ENCODE measurements at regions not wholly inside any gene's neighbourhood (a gene's known extent, or its start where the extent isn't known, plus 50 kb on each side); places are given as distances from the start of the nearest gene placed in this dataset.

DNA sequence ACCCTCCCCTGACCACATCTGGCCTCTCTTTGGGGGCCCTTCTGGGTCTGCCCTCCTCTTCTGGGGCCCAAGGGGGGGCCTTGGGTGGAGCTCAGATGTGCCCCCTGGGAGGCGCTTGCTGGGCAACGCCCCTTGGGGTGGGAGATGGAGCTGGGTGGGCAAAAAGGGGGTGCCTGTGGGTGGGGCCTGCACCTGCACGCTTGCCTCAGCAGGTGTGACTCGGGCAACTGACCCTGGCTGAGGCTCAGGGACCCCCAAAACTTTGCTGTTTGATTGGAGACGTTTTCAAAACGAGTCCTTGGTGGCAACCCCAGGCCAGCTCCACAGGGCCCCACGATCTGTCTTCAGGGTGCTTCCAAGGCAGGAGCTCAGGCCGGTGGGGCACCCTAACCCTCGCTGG lies 105.3 kb downstream of the SIK1 start:
- no peak overlapping the region for H3K4me3 Mint-ChIP-seq
- H3F3A ChIP-seq (replicated peaks; ENCODE audit: low read depth) = no peaks in the 10 kb centered on the region
- no peaks in the 10 kb centered on the region for H3K79me2 ChIP-seq (replicated peaks; ENCODE audit: insufficient read depth)
- peaks cover 21% of the 10 kb centered on the region for H3K9me3 Mint-ChIP-seq
- DNase-seq (ENCODE audit: low spot score) = no peak
- no peaks in the 10 kb centered on the region for H3K36me3 ChIP-seq (ENCODE audit: insufficient read depth)
- no peaks in the 10 kb centered on the region for H3K27me3 ChIP-seq (ENCODE audit: insufficient read depth)
- no peak overlapping the region for H3K4me3 ChIP-seq
- H3K9me2 ChIP-seq (ENCODE audit: insufficient read depth) = no peaks in the 10 kb centered on the region
- no peaks in the 10 kb centered on the region for H4K20me1 ChIP-seq (replicated peaks; ENCODE audit: insufficient read depth)
- H3K4me2 ChIP-seq = no peak overlapping the region
- H3K36me3 Mint-ChIP-seq (ENCODE audit: low read depth) = peaks cover 16% of the 10 kb centered on the region; the same call in 2 of the 3 replicates
- H3K27ac Mint-ChIP-seq = no peak overlapping the region
- peaks cover 3% of the 10 kb centered on the region; the same call in 1 of the 3 replicates for H3K4me1 Mint-ChIP-seq
- H3K4me1 ChIP-seq (ENCODE audit: insufficient read depth) = no peaks in the 10 kb centered on the region
- TF ChIP-seq CREB1 (CRISPR knock-in tag; IDR thresholded peaks at IDR 0.05; ENCODE audit: low read depth) (no peak), ZNF331 (CRISPR knock-in tag; IDR thresholded peaks at IDR 0.05; ENCODE audit: low read depth) (no peak), EZH2 (IDR thresholded peaks at IDR 0.05; ENCODE audit: low read depth, unreplicated experiment) (no peak), POLR2AphosphoS5 (IDR thresholded peaks at IDR 0.05; ENCODE audit: low read depth) (no peak), STAT1 (IDR thresholded peaks at IDR 0.05; ENCODE audit: unreplicated experiment) (no peak), JUNB (IDR thresholded peaks at IDR 0.05; ENCODE audit: unreplicated experiment) (no peak), EZH2phosphoT487 (IDR thresholded peaks at IDR 0.05; ENCODE audit: unreplicated experiment) (no peak), ZNF114 (CRISPR knock-in tag; IDR thresholded peaks at IDR 0.05) (no peak), NANOG (IDR thresholded peaks at IDR 0.05; ENCODE audit: borderline replicate concordance) (no peak)
- TF ChIP-seq, protein P1, sequence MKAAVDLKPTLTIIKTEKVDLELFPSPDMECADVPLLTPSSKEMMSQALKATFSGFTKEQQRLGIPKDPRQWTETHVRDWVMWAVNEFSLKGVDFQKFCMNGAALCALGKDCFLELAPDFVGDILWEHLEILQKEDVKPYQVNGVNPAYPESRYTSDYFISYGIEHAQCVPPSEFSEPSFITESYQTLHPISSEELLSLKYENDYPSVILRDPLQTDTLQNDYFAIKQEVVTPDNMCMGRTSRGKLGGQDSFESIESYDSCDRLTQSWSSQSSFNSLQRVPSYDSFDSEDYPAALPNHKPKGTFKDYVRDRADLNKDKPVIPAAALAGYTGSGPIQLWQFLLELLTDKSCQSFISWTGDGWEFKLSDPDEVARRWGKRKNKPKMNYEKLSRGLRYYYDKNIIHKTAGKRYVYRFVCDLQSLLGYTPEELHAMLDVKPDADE (IDR thresholded peaks at IDR 0.05) = no peak
- TF ChIP-seq, protein P2, sequence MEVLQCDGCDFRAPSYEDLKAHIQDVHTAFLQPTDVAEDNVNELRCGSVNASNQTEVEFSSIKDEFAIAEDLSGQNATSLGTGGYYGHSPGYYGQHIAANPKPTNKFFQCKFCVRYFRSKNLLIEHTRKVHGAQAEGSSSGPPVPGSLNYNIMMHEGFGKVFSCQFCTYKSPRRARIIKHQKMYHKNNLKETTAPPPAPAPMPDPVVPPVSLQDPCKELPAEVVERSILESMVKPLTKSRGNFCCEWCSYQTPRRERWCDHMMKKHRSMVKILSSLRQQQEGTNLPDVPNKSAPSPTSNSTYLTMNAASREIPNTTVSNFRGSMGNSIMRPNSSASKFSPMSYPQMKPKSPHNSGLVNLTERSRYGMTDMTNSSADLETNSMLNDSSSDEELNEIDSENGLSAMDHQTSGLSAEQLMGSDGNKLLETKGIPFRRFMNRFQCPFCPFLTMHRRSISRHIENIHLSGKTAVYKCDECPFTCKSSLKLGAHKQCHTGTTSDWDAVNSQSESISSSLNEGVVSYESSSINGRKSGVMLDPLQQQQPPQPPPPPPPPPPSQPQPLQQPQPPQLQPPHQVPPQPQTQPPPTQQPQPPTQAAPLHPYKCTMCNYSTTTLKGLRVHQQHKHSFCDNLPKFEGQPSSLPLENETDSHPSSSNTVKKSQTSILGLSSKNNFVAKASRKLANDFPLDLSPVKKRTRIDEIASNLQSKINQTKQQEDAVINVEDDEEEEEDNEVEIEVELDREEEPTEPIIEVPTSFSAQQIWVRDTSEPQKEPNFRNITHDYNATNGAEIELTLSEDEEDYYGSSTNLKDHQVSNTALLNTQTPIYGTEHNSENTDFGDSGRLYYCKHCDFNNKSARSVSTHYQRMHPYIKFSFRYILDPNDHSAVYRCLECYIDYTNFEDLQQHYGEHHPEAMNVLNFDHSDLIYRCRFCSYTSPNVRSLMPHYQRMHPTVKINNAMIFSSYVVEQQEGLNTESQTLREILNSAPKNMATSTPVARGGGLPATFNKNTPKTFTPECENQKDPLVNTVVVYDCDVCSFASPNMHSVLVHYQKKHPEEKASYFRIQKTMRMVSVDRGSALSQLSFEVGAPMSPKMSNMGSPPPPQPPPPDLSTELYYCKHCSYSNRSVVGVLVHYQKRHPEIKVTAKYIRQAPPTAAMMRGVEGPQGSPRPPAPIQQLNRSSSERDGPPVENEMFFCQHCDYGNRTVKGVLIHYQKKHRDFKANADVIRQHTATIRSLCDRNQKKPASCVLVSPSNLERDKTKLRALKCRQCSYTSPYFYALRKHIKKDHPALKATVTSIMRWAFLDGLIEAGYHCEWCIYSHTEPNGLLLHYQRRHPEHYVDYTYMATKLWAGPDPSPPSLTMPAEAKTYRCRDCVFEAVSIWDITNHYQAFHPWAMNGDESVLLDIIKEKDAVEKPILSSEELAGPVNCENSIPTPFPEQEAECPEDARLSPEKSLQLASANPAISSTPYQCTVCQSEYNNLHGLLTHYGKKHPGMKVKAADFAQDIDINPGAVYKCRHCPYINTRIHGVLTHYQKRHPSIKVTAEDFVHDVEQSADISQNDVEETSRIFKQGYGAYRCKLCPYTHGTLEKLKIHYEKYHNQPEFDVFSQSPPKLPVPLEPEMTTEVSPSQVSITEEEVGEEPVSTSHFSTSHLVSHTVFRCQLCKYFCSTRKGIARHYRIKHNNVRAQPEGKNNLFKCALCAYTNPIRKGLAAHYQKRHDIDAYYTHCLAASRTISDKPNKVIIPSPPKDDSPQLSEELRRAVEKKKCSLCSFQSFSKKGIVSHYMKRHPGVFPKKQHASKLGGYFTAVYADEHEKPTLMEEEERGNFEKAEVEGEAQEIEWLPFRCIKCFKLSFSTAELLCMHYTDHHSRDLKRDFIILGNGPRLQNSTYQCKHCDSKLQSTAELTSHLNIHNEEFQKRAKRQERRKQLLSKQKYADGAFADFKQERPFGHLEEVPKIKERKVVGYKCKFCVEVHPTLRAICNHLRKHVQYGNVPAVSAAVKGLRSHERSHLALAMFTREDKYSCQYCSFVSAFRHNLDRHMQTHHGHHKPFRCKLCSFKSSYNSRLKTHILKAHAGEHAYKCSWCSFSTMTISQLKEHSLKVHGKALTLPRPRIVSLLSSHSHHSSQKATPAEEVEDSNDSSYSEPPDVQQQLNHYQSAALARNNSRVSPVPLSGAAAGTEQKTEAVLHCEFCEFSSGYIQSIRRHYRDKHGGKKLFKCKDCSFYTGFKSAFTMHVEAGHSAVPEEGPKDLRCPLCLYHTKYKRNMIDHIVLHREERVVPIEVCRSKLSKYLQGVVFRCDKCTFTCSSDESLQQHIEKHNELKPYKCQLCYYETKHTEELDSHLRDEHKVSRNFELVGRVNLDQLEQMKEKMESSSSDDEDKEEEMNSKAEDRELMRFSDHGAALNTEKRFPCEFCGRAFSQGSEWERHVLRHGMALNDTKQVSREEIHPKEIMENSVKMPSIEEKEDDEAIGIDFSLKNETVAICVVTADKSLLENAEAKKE (CRISPR knock-in tag; IDR thresholded peaks at IDR 0.05) = no peak
- TF ChIP-seq, protein P3, sequence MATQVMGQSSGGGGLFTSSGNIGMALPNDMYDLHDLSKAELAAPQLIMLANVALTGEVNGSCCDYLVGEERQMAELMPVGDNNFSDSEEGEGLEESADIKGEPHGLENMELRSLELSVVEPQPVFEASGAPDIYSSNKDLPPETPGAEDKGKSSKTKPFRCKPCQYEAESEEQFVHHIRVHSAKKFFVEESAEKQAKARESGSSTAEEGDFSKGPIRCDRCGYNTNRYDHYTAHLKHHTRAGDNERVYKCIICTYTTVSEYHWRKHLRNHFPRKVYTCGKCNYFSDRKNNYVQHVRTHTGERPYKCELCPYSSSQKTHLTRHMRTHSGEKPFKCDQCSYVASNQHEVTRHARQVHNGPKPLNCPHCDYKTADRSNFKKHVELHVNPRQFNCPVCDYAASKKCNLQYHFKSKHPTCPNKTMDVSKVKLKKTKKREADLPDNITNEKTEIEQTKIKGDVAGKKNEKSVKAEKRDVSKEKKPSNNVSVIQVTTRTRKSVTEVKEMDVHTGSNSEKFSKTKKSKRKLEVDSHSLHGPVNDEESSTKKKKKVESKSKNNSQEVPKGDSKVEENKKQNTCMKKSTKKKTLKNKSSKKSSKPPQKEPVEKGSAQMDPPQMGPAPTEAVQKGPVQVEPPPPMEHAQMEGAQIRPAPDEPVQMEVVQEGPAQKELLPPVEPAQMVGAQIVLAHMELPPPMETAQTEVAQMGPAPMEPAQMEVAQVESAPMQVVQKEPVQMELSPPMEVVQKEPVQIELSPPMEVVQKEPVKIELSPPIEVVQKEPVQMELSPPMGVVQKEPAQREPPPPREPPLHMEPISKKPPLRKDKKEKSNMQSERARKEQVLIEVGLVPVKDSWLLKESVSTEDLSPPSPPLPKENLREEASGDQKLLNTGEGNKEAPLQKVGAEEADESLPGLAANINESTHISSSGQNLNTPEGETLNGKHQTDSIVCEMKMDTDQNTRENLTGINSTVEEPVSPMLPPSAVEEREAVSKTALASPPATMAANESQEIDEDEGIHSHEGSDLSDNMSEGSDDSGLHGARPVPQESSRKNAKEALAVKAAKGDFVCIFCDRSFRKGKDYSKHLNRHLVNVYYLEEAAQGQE (IDR thresholded peaks at IDR 0.05; ENCODE audit: unreplicated experiment) = no peak
- TF ChIP-seq, protein P4, sequence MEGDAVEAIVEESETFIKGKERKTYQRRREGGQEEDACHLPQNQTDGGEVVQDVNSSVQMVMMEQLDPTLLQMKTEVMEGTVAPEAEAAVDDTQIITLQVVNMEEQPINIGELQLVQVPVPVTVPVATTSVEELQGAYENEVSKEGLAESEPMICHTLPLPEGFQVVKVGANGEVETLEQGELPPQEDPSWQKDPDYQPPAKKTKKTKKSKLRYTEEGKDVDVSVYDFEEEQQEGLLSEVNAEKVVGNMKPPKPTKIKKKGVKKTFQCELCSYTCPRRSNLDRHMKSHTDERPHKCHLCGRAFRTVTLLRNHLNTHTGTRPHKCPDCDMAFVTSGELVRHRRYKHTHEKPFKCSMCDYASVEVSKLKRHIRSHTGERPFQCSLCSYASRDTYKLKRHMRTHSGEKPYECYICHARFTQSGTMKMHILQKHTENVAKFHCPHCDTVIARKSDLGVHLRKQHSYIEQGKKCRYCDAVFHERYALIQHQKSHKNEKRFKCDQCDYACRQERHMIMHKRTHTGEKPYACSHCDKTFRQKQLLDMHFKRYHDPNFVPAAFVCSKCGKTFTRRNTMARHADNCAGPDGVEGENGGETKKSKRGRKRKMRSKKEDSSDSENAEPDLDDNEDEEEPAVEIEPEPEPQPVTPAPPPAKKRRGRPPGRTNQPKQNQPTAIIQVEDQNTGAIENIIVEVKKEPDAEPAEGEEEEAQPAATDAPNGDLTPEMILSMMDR (conservative IDR thresholded peaks at IDR 0.05; ENCODE audit: low read depth in 2 of 2) = no peak
- no peak for ATAC-seq
- no peak overlapping the region for H3K27ac ChIP-seq (ENCODE audit: low read depth)
- no peak overlapping the region for H2AFZ ChIP-seq
- H3K27me3 Mint-ChIP-seq (ENCODE audit: insufficient read depth, low read depth, poor library complexity) = peaks cover 19% of the 10 kb centered on the region

All from GM23338 (cell line).